DMS53 treated with DMSO at 0.1 percent for 48 hours (cell line): ENCODE measurements at regions not wholly inside any gene's neighbourhood (a gene's known extent, or its start where the extent isn't known, plus 50 kb on each side); places are given as distances from the start of the nearest gene placed in this dataset.

Experiments
- DNase-seq: peaks from one replicate; lab custom pipeline; 2025; ENCODE audit not compliant: unreplicated experiment; lab: John Stamatoyannopoulos, UW

- no peak for DNase-seq
Observed at GRCh38 chr14:25551674-25552073, 501.7 kb upstream of the STXBP6 start.

- DNase-seq = no peak
Observed at GRCh38 chr14:25546826-25547225, 496.9 kb upstream of the STXBP6 start.

GRCh38 chr14:25537846-25538455 is 488.0 kb upstream of the STXBP6 start:
- DNase-seq = peak; percentile 29

- no peak for DNase-seq
Observed at GRCh38 chr14:25526290-25526689, 476.3 kb upstream of the STXBP6 start.

- DNase-seq = no peak
Observed at GRCh38 chr14:25522926-25523325, 473.0 kb upstream of the STXBP6 start.

- no peak for DNase-seq
Observed at GRCh38 chr14:25522116-25522515, 472.2 kb upstream of the STXBP6 start.

GRCh38 chr14:25521616-25522015 is 471.7 kb upstream of the STXBP6 start:
- DNase-seq = no peak

GRCh38 chr14:25520821-25521220 is 470.9 kb upstream of the STXBP6 start:
- no peak for DNase-seq

- DNase-seq = no peak
Observed at GRCh38 chr14:25518364-25518763, 468.4 kb upstream of the STXBP6 start.

GRCh38 chr14:25516838-25517237 is 466.9 kb upstream of the STXBP6 start:
- peak; percentile 0 for DNase-seq

GRCh38 chr14:25508845-25509244 is 458.9 kb upstream of the STXBP6 start:
- no peak for DNase-seq

GRCh38 chr14:25501749-25502148 is 451.8 kb upstream of the STXBP6 start:
- no peak for DNase-seq

- no peak for DNase-seq
Observed at GRCh38 chr14:25488961-25489360, 439.0 kb upstream of the STXBP6 start.

GRCh38 chr14:25485381-25485780 is 435.4 kb upstream of the STXBP6 start:
- no peak for DNase-seq

GRCh38 chr14:25484906-25485305 is 435.0 kb upstream of the STXBP6 start:
- no peak for DNase-seq

- DNase-seq = no peak
Observed at GRCh38 chr14:25484235-25484634, 434.3 kb upstream of the STXBP6 start.

GRCh38 chr14:25477316-25478098 is 427.6 kb upstream of the STXBP6 start:
- no peak for DNase-seq

- DNase-seq = no peak
Observed at GRCh38 chr14:25472700-25473099, 422.8 kb upstream of the STXBP6 start.

- no peak for DNase-seq
Observed at GRCh38 chr14:25464772-25465171, 414.8 kb upstream of the STXBP6 start.

GRCh38 chr14:25464078-25464477 is 414.1 kb upstream of the STXBP6 start:
- DNase-seq = no peak

- DNase-seq = no peak
Observed at GRCh38 chr14:25463480-25463879, 413.5 kb upstream of the STXBP6 start.

GRCh38 chr14:25461780-25462179 is 411.8 kb upstream of the STXBP6 start:
- DNase-seq = no peak

GRCh38 chr14:25444381-25444780 is 394.4 kb upstream of the STXBP6 start:
- no peak for DNase-seq
